ENCODE measurements at regions not wholly inside any gene's neighbourhood (a gene's known extent, or its start where the extent isn't known, plus 50 kb on each side); places are given as distances from the start of the nearest gene placed in this dataset.

- CTCF ChIA-PET = no interaction called here
- POLR2A ChIA-PET = no interaction called here
- no peak overlapping the region for H3K4me2 ChIP-seq (ENCODE audit: insufficient read depth, low read length)
- dilution Hi-C loops (cut with MboI; ENCODE audit: extremely low pct_ligation_motif_present, low sequenced_read_pairs) = no loop called here
- no peaks in the 10 kb centered on the region for H4K20me1 ChIP-seq (replicated peaks; ENCODE audit: control insufficient read depth, extremely low read depth, insufficient read depth, low read length)
- no peaks in the 10 kb centered on the region for H3K36me3 ChIP-seq (ENCODE audit: control insufficient read depth in 2 of 2, extremely low read depth in 1 of 2, insufficient read depth in 2 of 2, low read length in 2 of 2)
- FAIRE-seq = no peak
- no peaks in the 10 kb centered on the region for H3K9me3 ChIP-seq (replicated peaks; ENCODE audit: control insufficient read depth, insufficient read depth, low read length)
- H3K27me3 ChIP-seq (ENCODE audit: control insufficient read depth in 2 of 2, insufficient read depth in 2 of 2, low read length in 2 of 2) = no peaks in the 10 kb centered on the region
- intact Hi-C loops (cut with micrococcal nuclease) = no loop called here
- no peak for TF ChIP-seq POLR2A (IDR thresholded peaks at IDR 0.05; ENCODE audit: low read depth, low read length)
- no peak for TF ChIP-seq FOS (IDR thresholded peaks at IDR 0.05; ENCODE audit: borderline replicate concordance, insufficient read depth, low read length)
- TF ChIP-seq MAX (IDR thresholded peaks at IDR 0.05; ENCODE audit: insufficient read depth, insufficient read length) = no peak
- TF ChIP-seq EZH2 (IDR thresholded peaks at IDR 0.05; ENCODE audit: borderline replicate concordance, low read depth, low read length, severe bottlenecking) = no peak
- TF ChIP-seq GATA2 (IDR thresholded peaks at IDR 0.05; ENCODE audit: insufficient read depth, insufficient read length, low read depth, low read length) = no peak
- no peak for TF ChIP-seq POLR2AphosphoS5 (IDR thresholded peaks at IDR 0.05; ENCODE audit: insufficient read depth, low read depth, low read length)
- TF ChIP-seq JUN (IDR thresholded peaks at IDR 0.05; ENCODE audit: borderline replicate concordance, insufficient read depth, insufficient read length, low read depth) = no peak
- no peak for TF ChIP-seq CTCF (IDR thresholded peaks at IDR 0.05; ENCODE audit: extremely low read depth in 1 of 2, insufficient read depth in 1 of 2, low read depth in 1 of 2, low read length in 2 of 2)
- no peak for TF ChIP-seq MYC (IDR thresholded peaks at IDR 0.05; ENCODE audit: low read depth, low read length)
- no TSS peak for BruUV-seq (replicated peaks)
- no peaks in the 10 kb centered on the region for H3K9me1 ChIP-seq (replicated peaks; ENCODE audit: control insufficient read depth, extremely low read depth, insufficient read depth, low read length)
- H3K27ac ChIP-seq (ENCODE audit: insufficient read depth, low read depth, low read length) = no peak overlapping the region
- no peak overlapping the region for H2AFZ ChIP-seq (ENCODE audit: low read depth, low read length)
- H3K79me2 ChIP-seq (ENCODE audit: control insufficient read depth, insufficient read depth, low read length) = no peaks in the 10 kb centered on the region
- H3K9ac ChIP-seq (replicated peaks; ENCODE audit: extremely low read depth, insufficient read depth, low read length) = no peak overlapping the region
- no peak overlapping the region for H3K4me3 ChIP-seq (replicated peaks in 1 of 3; ENCODE audit: insufficient read depth in 1 of 3, low read depth in 1 of 3, low read length in 3 of 3)
- DNase-seq (ENCODE audit: low read depth, low spot score) = no peak
- H3K4me1 ChIP-seq (ENCODE audit: control insufficient read depth, extremely low read depth, insufficient read depth, low read length) = no peaks in the 10 kb centered on the region
These were observed 405.5 kb upstream of the SHH start for GRCh38 chr7:156217803-156218202.
